GM18507 (cell line): ENCODE measurements at regions not wholly inside any gene's neighbourhood (a gene's known extent, or its start where the extent isn't known, plus 50 kb on each side); places are given as distances from the start of the nearest gene placed in this dataset.

Experiments
- DNase-seq: peaks from one replicate; pipeline ENCODE4 v3.0.0; 2011; ENCODE audit warnings: low read depth; ENCODE audit not compliant: insufficient read length; ENCODE audit errors: extremely low spot score
- FAIRE-seq: peaks from 2 replicates; lab custom pipeline; 2011; peaks lifted over from hg19 to GRCh38; lab: Jason Lieb, UNC

GRCh38 chr4:138964716-138965426 is 50.7 kb upstream of the NOCT start:
- DNase-seq: no peak
- FAIRE-seq: no peak

DNA sequence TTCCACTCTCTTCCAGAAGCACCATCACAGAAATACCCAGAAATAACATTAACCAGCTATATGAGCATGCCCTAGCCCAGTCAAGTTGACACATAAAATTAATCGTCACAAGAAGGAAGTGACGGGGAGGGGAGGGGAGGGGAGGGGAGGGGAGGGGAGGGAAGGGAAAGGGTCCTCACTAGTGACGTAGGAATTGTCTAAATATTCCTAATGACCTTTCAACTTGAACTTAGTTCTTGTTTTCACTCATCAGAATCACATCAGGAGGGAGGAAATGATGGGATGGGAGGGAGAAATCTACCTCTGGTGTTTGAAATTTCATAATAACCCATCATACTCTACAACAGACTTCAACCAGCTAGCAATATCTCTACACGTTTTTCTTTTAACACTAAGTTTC is 52.2 kb upstream of the NOCT start:
- DNase-seq (no peak), FAIRE-seq (no peak)

- no peak for FAIRE-seq
- DNase-seq: no peak
Measured at GRCh38 chr4:138961664-138962063, 53.9 kb upstream of the NOCT start.

GRCh38 chr4:138961129-138961528 is 54.5 kb upstream of the NOCT start:
- DNase-seq (no peak), FAIRE-seq (no peak)

DNA sequence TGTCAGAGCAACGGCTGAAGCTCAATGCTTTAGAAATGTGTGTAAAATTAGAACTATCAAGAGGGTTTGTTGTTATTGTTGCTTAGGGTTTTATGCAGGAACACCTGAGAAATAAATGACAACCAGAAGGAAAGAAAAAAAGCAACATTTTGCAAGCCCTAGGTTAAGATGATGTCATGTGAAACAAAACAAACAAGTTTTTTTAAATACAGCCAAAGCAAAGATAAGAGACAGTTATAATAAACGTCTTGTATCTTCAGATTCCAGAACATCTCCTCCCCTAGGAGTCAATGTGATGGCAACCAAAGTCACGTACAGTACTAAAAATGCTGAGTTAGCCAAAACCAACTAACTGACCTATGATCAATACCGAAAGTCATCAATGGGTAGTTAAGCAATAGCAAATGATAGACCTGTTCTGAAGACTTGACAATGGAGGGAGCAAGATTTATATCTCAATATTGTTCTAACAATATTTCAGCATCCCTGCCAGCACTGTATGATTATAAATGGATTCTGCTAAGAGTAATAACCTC is 55.3 kb upstream of the NOCT start:
- FAIRE-seq (no peak), DNase-seq (no peak)

DNA sequence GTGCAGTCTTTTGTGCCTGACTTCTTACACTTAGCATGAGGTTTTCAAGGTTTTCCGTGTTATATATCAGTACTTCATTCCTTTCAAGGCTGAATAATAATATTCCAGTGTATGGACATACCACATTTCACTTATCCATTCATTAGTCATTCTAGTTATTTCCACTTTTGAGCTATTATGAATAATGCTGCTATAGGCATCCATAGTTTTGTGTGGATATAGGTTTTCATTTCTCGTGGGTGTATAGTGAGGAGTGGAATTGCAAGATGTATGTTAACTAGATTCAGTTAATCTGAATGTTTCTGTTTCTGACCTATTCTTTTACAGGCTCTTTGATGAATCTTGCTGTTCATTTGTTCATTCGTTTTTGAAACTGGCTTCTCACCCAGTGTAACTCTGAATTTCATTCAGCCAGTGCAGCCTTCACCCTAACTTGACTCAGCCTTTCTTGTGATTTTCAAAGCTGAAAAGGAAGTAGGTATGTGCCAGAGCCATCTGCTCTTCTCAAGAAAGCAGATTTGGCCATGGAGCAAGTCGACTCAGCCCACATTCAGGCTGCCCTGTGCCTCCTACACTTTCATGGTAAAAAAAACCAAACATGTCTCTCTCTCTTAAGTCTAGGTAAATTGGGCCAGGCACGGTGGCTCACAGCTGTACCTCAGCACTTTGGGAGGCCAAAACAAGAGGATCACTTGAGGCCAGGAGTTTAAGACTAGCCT is 56.3 kb upstream of the NOCT start:
- DNase-seq: no peak
- FAIRE-seq: no peak

DNA sequence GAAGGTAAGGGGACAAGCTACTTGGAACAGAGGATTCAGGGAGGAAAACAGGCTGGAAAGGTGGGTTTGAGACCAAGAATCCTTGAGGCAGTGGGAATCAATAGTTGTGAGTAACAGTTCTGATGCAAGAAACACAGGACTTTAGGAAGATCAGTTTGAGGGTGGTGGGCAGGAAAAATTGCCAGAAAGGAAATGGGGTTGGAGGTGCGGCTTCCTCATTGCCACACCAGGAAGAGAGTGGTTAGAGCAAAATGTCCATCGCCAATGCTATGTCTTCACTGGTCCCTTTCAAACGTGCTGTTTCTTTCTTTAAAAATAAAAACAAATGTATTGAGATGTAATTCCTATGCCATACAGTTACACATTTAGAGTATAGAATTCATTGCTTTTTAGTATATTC is 57.1 kb upstream of the NOCT start:
- no peak for FAIRE-seq

DNA sequence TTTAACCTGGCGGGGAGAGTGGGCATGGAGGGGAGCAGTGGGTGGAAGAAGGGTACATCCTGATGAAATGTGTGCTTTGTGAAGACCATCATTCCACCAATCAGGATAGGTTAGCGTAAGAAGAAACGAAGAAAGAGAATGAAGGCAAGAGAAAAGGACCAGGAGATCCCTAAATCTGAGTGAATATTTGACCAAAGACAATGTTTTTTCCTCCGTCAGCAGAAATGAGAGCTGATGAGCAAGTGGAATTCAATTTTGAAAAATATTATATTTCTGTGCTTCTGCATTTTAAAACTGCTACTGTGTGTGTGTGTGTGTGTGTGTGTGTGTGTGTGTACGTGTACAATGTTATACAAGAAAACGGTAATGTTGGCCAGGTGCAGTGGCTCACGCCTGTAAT is 58.3 kb upstream of the NOCT start:
- FAIRE-seq: no peak
- no peak for DNase-seq

More for the DNA sequence above, 57.1 kb upstream of the NOCT start:
- DNase-seq: no peak

- DNase-seq (no peak), FAIRE-seq (no peak)
Measured at GRCh38 chr4:138954428-138954827, 61.2 kb upstream of the NOCT start.

GRCh38 chr4:138953961-138954371 is 61.6 kb upstream of the NOCT start:
- no peak for FAIRE-seq

GRCh38 chr4:138952411-138952810 is 63.2 kb upstream of the NOCT start:
- FAIRE-seq (no peak), DNase-seq (no peak)

More at GRCh38 chr4:138953961-138954371, 61.6 kb upstream of the NOCT start:
- DNase-seq: no peak

DNA sequence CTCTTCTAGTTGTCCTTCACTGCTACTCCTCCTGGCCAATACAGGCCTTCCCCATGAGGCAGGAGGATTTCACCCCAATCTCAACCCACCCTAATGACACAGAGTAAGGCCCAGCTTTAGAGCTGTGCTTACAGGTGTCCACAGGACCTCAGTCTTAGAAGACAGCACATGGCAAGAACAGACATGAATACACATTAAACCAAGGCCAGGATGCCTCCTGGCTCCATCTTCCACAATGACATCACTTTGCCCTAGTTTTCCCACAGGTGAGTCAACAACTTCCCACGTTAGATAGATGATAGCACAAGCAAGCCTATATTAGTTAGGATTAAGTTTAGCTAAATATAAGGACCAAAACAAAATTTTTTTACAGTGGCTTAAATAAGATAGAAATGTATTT is 63.8 kb upstream of the NOCT start:
- FAIRE-seq (no peak), DNase-seq (no peak)

- FAIRE-seq: no peak
- DNase-seq: no peak
Measured at GRCh38 chr4:138949866-138950265, 65.7 kb upstream of the NOCT start.

GRCh38 chr4:138948918-138949317 is 66.7 kb upstream of the NOCT start:
- DNase-seq (no peak), FAIRE-seq (no peak)

- FAIRE-seq (no peak), DNase-seq (no peak)
Measured at GRCh38 chr4:138946306-138946705, 69.3 kb upstream of the NOCT start.

DNA sequence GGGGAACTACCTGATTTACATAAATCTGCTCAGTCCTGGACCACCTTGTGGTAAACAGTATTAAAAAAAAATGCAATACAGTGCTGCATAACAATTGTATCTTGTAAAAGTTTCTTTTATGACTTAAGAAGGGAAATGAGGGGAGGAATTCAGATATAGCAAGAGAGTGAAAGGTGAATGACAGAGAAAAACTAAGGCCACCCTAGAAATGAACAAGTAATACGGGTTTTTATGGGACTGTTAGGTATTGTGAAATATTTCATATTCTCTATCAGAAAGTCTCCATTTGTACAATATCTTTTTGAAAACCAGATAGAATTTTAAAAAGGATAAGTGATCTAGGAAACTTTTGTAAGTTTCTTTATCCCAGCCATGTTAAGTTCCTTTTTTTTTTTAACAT is 69.7 kb upstream of the NOCT start:
- no peak for DNase-seq
- FAIRE-seq: no peak

GRCh38 chr4:138945401-138945800 is 70.2 kb upstream of the NOCT start:
- DNase-seq (no peak), FAIRE-seq (no peak)

- DNase-seq: no peak
- no peak for FAIRE-seq
Measured at GRCh38 chr4:138943893-138944292, 71.7 kb upstream of the NOCT start.

- DNase-seq (no peak), FAIRE-seq (no peak)
Measured at GRCh38 chr4:138941037-138941436, 74.5 kb upstream of the NOCT start.

GRCh38 chr4:138939960-138940359 is 75.6 kb upstream of the NOCT start:
- no peak for FAIRE-seq
- no peak for DNase-seq

DNA sequence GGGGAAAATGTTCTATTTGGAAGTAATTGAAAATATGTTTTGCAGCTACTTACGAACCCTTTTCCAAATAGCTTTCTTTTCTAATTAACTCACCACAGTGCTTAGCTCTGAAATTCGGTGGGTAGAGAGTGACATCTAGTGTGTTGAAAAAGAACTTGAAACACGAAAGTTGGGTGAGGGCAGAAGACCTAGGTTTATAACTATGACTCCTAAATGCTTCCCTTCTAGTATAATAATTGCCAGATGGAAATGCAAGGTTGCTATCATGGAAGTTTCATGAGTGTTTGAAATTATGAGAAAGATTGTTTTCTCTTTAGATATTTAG is 77.3 kb upstream of the NOCT start:
- FAIRE-seq: peak; percentile 80
- no peak for DNase-seq
